Medulla oblongata (tissue), 1 donor: ENCODE measurements at regions not wholly inside any gene's neighbourhood (a gene's known extent, or its start where the extent isn't known, plus 50 kb on each side); places are given as distances from the start of the nearest gene placed in this dataset.
"Not testable (repeated sequence)": the region's sequence is repeated elsewhere in the genome, so short reads cannot be mapped to it uniquely, and the experiment has no call there.

ENCODE experiments used
- DNase-seq: peaks from one replicate; pipeline ENCODE4 v3.0.0-alpha.2; 2015; ENCODE audit errors: extremely low spot score

GRCh38 chr4:27931584-27931983 is 1070.9 kb downstream of the STIM2 start:
- DNase-seq, result no peak

GRCh38 chr4:27934871-27935270 is 1074.2 kb downstream of the STIM2 start:
- no peak for DNase-seq

GRCh38 chr4:27946799-27947198 is 1086.2 kb downstream of the STIM2 start:
- DNase-seq, result no peak

GRCh38 chr4:27947302-27947701 is 1086.7 kb downstream of the STIM2 start:
- no peak for DNase-seq

- no peak for DNase-seq
Observed at GRCh38 chr4:27964095-27964494, 1103.5 kb downstream of the STIM2 start.

GRCh38 chr4:27966664-27967063 is 1106.0 kb downstream of the STIM2 start:
- no peak for DNase-seq

GRCh38 chr4:27973056-27973455 is 1112.4 kb downstream of the STIM2 start:
- DNase-seq, result no peak

- DNase-seq, result no peak
Observed at GRCh38 chr4:27973700-27974099, 1113.1 kb downstream of the STIM2 start.

- no peak for DNase-seq
Observed at GRCh38 chr4:27974339-27974738, 1113.7 kb downstream of the STIM2 start.

- not testable (repeated sequence) for DNase-seq
Observed at GRCh38 chr4:27974881-27975280, 1114.2 kb downstream of the STIM2 start.

GRCh38 chr4:27978427-27979109 is 1117.9 kb downstream of the STIM2 start:
- DNase-seq, result not testable (repeated sequence)

- DNase-seq, result no peak
Observed at GRCh38 chr4:27985522-27985921, 1124.9 kb downstream of the STIM2 start.

- DNase-seq, result peak; percentile 33
Observed at GRCh38 chr4:27986476-27986875, 1125.8 kb downstream of the STIM2 start.

- DNase-seq, result no peak
Observed at GRCh38 chr4:28001698-28002097, 1141.1 kb downstream of the STIM2 start.

- DNase-seq, result no peak
Observed at GRCh38 chr4:28004520-28004919, 1143.9 kb downstream of the STIM2 start.

GRCh38 chr4:28006021-28006420 is 1145.4 kb downstream of the STIM2 start:
- no peak for DNase-seq

- DNase-seq, result peak; percentile 66
Observed at GRCh38 chr4:28007693-28008092, 1147.1 kb downstream of the STIM2 start.

- DNase-seq, result no peak
Observed at GRCh38 chr4:28009541-28009940, 1148.9 kb downstream of the STIM2 start.

- DNase-seq, result no peak
Observed at GRCh38 chr4:28010577-28011240, 1150.1 kb downstream of the STIM2 start.

- DNase-seq, result no peak
Observed at GRCh38 chr4:28014469-28014868, 1153.8 kb downstream of the STIM2 start.

- DNase-seq, result no peak
Observed at GRCh38 chr4:28015996-28016395, 1155.4 kb downstream of the STIM2 start.

GRCh38 chr4:28038253-28038652 is 1177.6 kb downstream of the STIM2 start:
- DNase-seq, result not testable (repeated sequence)

- DNase-seq, result no peak
Observed at GRCh38 chr4:28062562-28062961, 1201.9 kb downstream of the STIM2 start.
